Natural killer cell (primary cell): ENCODE measurements at regions not wholly inside any gene's neighbourhood (a gene's known extent, or its start where the extent isn't known, plus 50 kb on each side); places are given as distances from the start of the nearest gene placed in this dataset.

ENCODE experiments used
- ATAC-seq, 3 donors: fragments of 150-1000 bp in 2 of 3; fragments of 200-7000 bp in 1 of 3; cut with Tn5 transposase; 1 replicate in 1 of 3; 2 replicates in 2 of 3; pipeline ENCODE4 v1.10.0; 2021; ENCODE audit warnings: mild to moderate bottlenecking in 2 of 3, moderate library complexity in 2 of 3
- DNase-seq, 2 donors: peaks; one replicate each; pipeline versions ENCODE4 v3.0.0 to v3.0.0-alpha.2; 2013 to 2021; ENCODE audit warnings: mixed read lengths in 1 of 2
- H3K27ac ChIP-seq: one replicate; pipeline ENCODE4 v1.5.1; 2013; ENCODE audit warnings: mild to moderate bottlenecking, low read length
- H3K27me3 ChIP-seq: one replicate; pipeline ENCODE4 v1.6.1; 2013; ENCODE audit warnings: low read length; ENCODE audit not compliant: control insufficient read depth, insufficient read depth
- H3K36me3 ChIP-seq: one replicate; pipeline ENCODE4 v1.6.1; 2013; ENCODE audit warnings: low read length; ENCODE audit not compliant: control insufficient read depth, insufficient read depth
- H3K4me1 ChIP-seq: one replicate; pipeline ENCODE4 v1.6.1; 2013; ENCODE audit warnings: low read length; ENCODE audit not compliant: control insufficient read depth, insufficient read depth
- H3K4me3 ChIP-seq: one replicate; pipeline ENCODE4 v1.5.1; 2013; ENCODE audit warnings: low read length
- H3K9me3 ChIP-seq: one replicate; pipeline ENCODE4 v1.6.1; 2013; ENCODE audit warnings: low read length; ENCODE audit not compliant: control insufficient read depth, insufficient read depth
- H3K27ac Mint-ChIP-seq, 2 donors: one replicate each; pipeline ENCODE4 v1.8.0; 2022; ENCODE audit warnings: mild to moderate bottlenecking in 2 of 2, mixed read lengths in 2 of 2, moderate library complexity in 1 of 2
- H3K27me3 Mint-ChIP-seq, 2 donors: one replicate each; pipeline ENCODE4 v1.8.0; 2022; ENCODE audit warnings: low read depth in 2 of 2, mixed read lengths in 2 of 2
- H3K36me3 Mint-ChIP-seq: one replicate; pipeline ENCODE4 v1.8.0; 2022; ENCODE audit warnings: mixed read lengths
- H3K4me1 Mint-ChIP-seq, 2 donors: one replicate each; pipeline ENCODE4 v1.8.0; 2022; ENCODE audit warnings: mixed read lengths in 2 of 2
- H3K4me3 Mint-ChIP-seq: one replicate; pipeline ENCODE4 v1.8.0; 2022; ENCODE audit warnings: mild to moderate bottlenecking, moderate library complexity, mixed read lengths
- H3K9me3 Mint-ChIP-seq, 2 donors: one replicate each; pipeline ENCODE4 v1.8.0; 2022; ENCODE audit warnings: mixed read lengths in 2 of 2
- CTCF ChIP-seq: fragments of 200-600 bp; IDR thresholded peaks from one replicate; pipeline ENCODE4 v1.8.0; 2022; ENCODE audit warnings: antibody characterized with exemption
- WGBS: methylation state at CpG from one replicate; pipeline ENCODE4 v1.1.7; 2013; ENCODE audit warnings: missing lambda C conversion rate; ENCODE audit not compliant: insufficient coverage; 5-methylcytosine and 5-hydroxymethylcytosine counted together
- intact Hi-C: fragments of 100-400 bp; cut with micrococcal nuclease; formaldehyde crosslinking; loops from one replicate; pipeline ENCODE4 v1.14.2; 2022

DNA sequence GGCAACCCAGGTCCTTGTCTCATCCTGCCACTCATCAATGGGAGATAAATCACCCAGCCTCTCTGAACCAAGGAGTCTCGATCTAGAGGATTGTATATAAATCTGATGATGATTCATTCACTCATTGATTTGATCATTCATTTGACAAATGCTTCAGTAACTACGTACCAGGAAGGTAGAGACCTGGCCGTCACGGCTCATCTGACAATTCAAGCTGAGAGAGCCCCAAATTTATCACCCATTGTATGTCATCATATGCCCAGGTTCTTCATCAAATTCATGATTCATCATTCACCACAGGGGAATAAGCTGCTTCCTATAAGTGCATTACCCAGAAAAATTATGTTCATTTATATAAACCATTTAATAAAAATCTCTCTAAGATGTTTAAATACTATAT is 116.9 kb downstream of the FAM161A start:
- H3K9me3 ChIP-seq: no peaks in the 10 kb centered on the region
- ATAC-seq (no peak), DNase-seq (no peak)
- no peaks in the 10 kb centered on the region for H3K9me3 Mint-ChIP-seq
- no peaks in the 10 kb centered on the region for H3K27me3 ChIP-seq
- H3K36me3 ChIP-seq: no peaks in the 10 kb centered on the region
- no peaks in the 10 kb centered on the region for H3K4me1 ChIP-seq
- no peaks in the 10 kb centered on the region for H3K4me1 Mint-ChIP-seq
- no peak overlapping the region for H3K27ac ChIP-seq
- 90% methylated on average over 3 of the region's 4 CpGs for WGBS
- no peak overlapping the region for H3K4me3 ChIP-seq
- no peak overlapping the region for H3K27ac Mint-ChIP-seq
- H3K27me3 Mint-ChIP-seq: peaks cover 0 to 7% of the 10 kb centered on the region in 2 donors
- no peaks in the 10 kb centered on the region for H3K36me3 Mint-ChIP-seq
- intact Hi-C loops: no loop called here
- TF ChIP-seq CTCF: no peak
- H3K4me3 Mint-ChIP-seq: no peak overlapping the region

DNA sequence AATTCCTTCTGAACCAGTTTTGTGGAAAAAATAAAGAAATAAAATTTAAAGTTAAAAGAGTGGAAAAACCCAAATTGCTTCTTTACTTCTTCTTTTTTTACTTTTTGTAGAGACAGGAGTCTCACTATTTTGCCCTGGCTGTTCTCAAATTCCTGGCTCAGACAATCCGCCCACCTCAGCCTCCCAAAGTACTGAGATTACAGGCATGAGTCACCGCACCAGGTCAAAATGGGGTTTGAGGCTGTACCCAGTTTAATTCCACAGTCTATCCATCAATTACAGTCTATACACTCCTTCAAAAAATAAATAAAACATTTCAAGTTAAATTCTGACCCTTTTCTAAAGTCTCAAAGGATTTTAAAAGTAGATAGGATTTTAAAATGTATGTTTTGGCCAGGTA is 120.3 kb downstream of the FAM161A start:
- no peak for TF ChIP-seq CTCF
- no peaks in the 10 kb centered on the region for H3K9me3 Mint-ChIP-seq
- H3K27me3 ChIP-seq: no peaks in the 10 kb centered on the region
- H3K4me1 Mint-ChIP-seq: no peaks in the 10 kb centered on the region
- H3K4me3 Mint-ChIP-seq: no peak overlapping the region
- H3K9me3 ChIP-seq: no peaks in the 10 kb centered on the region
- H3K4me3 ChIP-seq: no peak overlapping the region
- intact Hi-C loops: no loop called here
- no peak overlapping the region for H3K27ac ChIP-seq
- H3K36me3 ChIP-seq: no peaks in the 10 kb centered on the region
- H3K27ac Mint-ChIP-seq: no peak overlapping the region
- no peaks in the 10 kb centered on the region for H3K4me1 ChIP-seq
- DNase-seq (no peak), ATAC-seq (no peak)
- WGBS: 100% methylated on average over 2 of the region's 2 CpGs
- no peaks in the 10 kb centered on the region for H3K36me3 Mint-ChIP-seq
- peaks cover 2 to 10% of the 10 kb centered on the region in 2 donors for H3K27me3 Mint-ChIP-seq

- DNase-seq (peak in 1 of 2 donors; percentile 7), ATAC-seq (no peak)
- no peak for TF ChIP-seq CTCF
- H3K27me3 Mint-ChIP-seq: peaks cover 4 to 18% of the 10 kb centered on the region in 2 donors
- H3K4me1 ChIP-seq: no peaks in the 10 kb centered on the region
- H3K9me3 Mint-ChIP-seq: no peaks in the 10 kb centered on the region
- no peaks in the 10 kb centered on the region for H3K36me3 Mint-ChIP-seq
- H3K4me3 Mint-ChIP-seq: no peak overlapping the region
- H3K4me1 Mint-ChIP-seq: no peaks in the 10 kb centered on the region
- H3K27ac Mint-ChIP-seq: no peak overlapping the region
- peaks cover under 1% of the 10 kb centered on the region for H3K27me3 ChIP-seq
- intact Hi-C loops: no loop called here
- no peaks in the 10 kb centered on the region for H3K9me3 ChIP-seq
- H3K4me3 ChIP-seq: no peak overlapping the region
- H3K27ac ChIP-seq: no peak overlapping the region
- no peaks in the 10 kb centered on the region for H3K36me3 ChIP-seq
Measured at GRCh38 chr2:61732787-61733186, 121.1 kb downstream of the FAM161A start.

DNA sequence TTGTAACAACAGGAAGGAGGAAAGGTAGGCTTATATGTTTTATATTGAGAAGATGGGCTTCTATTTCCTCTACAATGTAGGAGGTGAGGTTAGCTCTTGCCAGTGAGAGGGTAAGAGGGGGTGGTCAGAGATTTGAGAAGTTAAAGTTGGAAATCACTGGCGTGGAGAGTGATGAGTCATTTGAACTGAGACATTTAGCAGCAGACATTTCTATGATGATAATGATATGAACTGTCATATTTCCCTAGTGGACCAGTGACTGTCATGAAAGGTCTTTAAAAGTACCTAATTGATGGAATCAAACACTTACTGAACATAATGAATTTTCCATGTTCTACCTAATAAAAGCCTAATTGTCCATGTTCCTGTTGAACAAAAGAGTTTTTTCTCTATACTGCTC is 126.1 kb downstream of the FAM161A start:
- H3K4me3 ChIP-seq: no peak overlapping the region
- Mint-ChIP-seq H3K4me1 (no peaks in the 10 kb centered on the region), H3K36me3 (peaks cover 5% of the 10 kb centered on the region), H3K27ac (no peak overlapping the region), H3K27me3 (peaks cover 11 to 14% of the 10 kb centered on the region in 2 donors), H3K9me3 (peaks cover 6% of the 10 kb centered on the region in 2 donors), H3K4me3 (no peak overlapping the region)
- no peak for TF ChIP-seq CTCF
- ATAC-seq (no peak), DNase-seq (no peak)
- intact Hi-C loops: no loop called here
- no peak overlapping the region for H3K27ac ChIP-seq
- no peaks in the 10 kb centered on the region for H3K36me3 ChIP-seq
- H3K9me3 ChIP-seq: peaks cover 4% of the 10 kb centered on the region
- H3K4me1 ChIP-seq: no peaks in the 10 kb centered on the region
- WGBS: 50% methylated on average over 1 of the region's 1 CpG
- H3K27me3 ChIP-seq: peaks cover 3% of the 10 kb centered on the region
